T-helper 2 cell (primary cell): ENCODE measurements at regions not wholly inside any gene's neighbourhood (a gene's known extent, or its start where the extent isn't known, plus 50 kb on each side); places are given as distances from the start of the nearest gene placed in this dataset.

ENCODE experiments used
- DNase-seq, 5 experiments: peaks; one replicate each; pipeline versions ENCODE4 v3.0.0 to v3.0.0-alpha.2; 2012 to 2022

- DNase-seq: no peak
Measured at GRCh38 chr16:6918646-6919045, 414.0 kb upstream of the RBFOX1 start.

GRCh38 chr16:6916946-6917345, 415.7 kb upstream of the RBFOX1 start:
- DNase-seq: no peak

- DNase-seq: no peak
Measured at GRCh38 chr16:6913566-6913965, 419.1 kb upstream of the RBFOX1 start.

GRCh38 chr16:6910301-6910700, 422.3 kb upstream of the RBFOX1 start:
- no peak for DNase-seq

GRCh38 chr16:6905601-6906000, 427.0 kb upstream of the RBFOX1 start:
- DNase-seq: no peak

GRCh38 chr16:6903671-6904070, 429.0 kb upstream of the RBFOX1 start:
- DNase-seq: no peak

- DNase-seq: no peak
Measured at GRCh38 chr16:6898896-6899295, 433.7 kb upstream of the RBFOX1 start.

- DNase-seq: no peak
Measured at GRCh38 chr16:6897876-6898485, 434.7 kb upstream of the RBFOX1 start.

GRCh38 chr16:6892966-6893365, 439.7 kb upstream of the RBFOX1 start:
- DNase-seq: no peak

- no peak for DNase-seq
Measured at GRCh38 chr16:6891496-6891895, 441.1 kb upstream of the RBFOX1 start.

GRCh38 chr16:6888531-6888930, 444.1 kb upstream of the RBFOX1 start:
- no peak for DNase-seq

- no peak for DNase-seq
Measured at GRCh38 chr16:6884002-6884401, 448.6 kb upstream of the RBFOX1 start.

- DNase-seq: no peak
Measured at GRCh38 chr16:6880263-6880662, 452.4 kb upstream of the RBFOX1 start.

GRCh38 chr16:6864671-6865070, 468.0 kb upstream of the RBFOX1 start:
- DNase-seq: no peak

- no peak for DNase-seq
Measured at GRCh38 chr16:6864244-6864643, 468.4 kb upstream of the RBFOX1 start.

GRCh38 chr16:6863135-6863534, 469.5 kb upstream of the RBFOX1 start:
- no peak for DNase-seq

GRCh38 chr16:6861815-6862477, 470.7 kb upstream of the RBFOX1 start:
- no peak for DNase-seq

GRCh38 chr16:6861135-6861814, 471.4 kb upstream of the RBFOX1 start:
- no peak for DNase-seq

GRCh38 chr16:6857575-6857974, 475.1 kb upstream of the RBFOX1 start:
- DNase-seq: no peak

GRCh38 chr16:6856578-6856977, 476.1 kb upstream of the RBFOX1 start:
- no peak for DNase-seq

- no peak for DNase-seq
Measured at GRCh38 chr16:6853565-6853964, 479.1 kb upstream of the RBFOX1 start.

GRCh38 chr16:6852643-6853225, 479.9 kb upstream of the RBFOX1 start:
- no peak for DNase-seq

GRCh38 chr16:6846452-6846851, 486.2 kb upstream of the RBFOX1 start:
- no peak for DNase-seq

GRCh38 chr16:6841392-6841791, 491.3 kb upstream of the RBFOX1 start:
- DNase-seq: no peak
